Nephron (organoid): ENCODE measurements at regions not wholly inside any gene's neighbourhood (a gene's known extent, or its start where the extent isn't known, plus 50 kb on each side); places are given as distances from the start of the nearest gene placed in this dataset.
A peak's percentile ranks its signal among the peaks of the same experiment; 100 is the strongest.

Experiments
- H3K27ac Mint-ChIP-seq, 3 experiments: 2 replicates each; pipeline ENCODE4 v1.8.0; 2020; ENCODE audit warnings: mixed read lengths in 3 of 3, mild to moderate bottlenecking in 2 of 3, moderate library complexity in 1 of 3
- H3K27me3 Mint-ChIP-seq: 2 replicates; pipeline ENCODE4 v1.8.0; 2021; ENCODE audit warnings: low read depth, mild to moderate bottlenecking, moderate library complexity, mixed read lengths
- H3K36me3 Mint-ChIP-seq: 2 replicates; pipeline ENCODE4 v1.8.0; 2020; ENCODE audit warnings: low read depth, mixed read lengths
- H3K4me1 Mint-ChIP-seq: 2 replicates; pipeline ENCODE4 v1.8.0; 2020; ENCODE audit warnings: mixed read lengths
- H3K4me3 Mint-ChIP-seq, 3 experiments: 2 replicates each; pipeline ENCODE4 v1.8.0; 2020; ENCODE audit warnings: mild to moderate bottlenecking in 3 of 3, mixed read lengths in 3 of 3, moderate library complexity in 2 of 3
- H3K9me3 Mint-ChIP-seq: 2 replicates; pipeline ENCODE4 v1.8.0; 2020; ENCODE audit warnings: mixed read lengths
- CTCF ChIP-seq, 3 experiments: fragments of 200-600 bp; sonication (generic); IDR thresholded peaks; one replicate each; pipeline ENCODE4 v1.5.0; 2021; ENCODE audit warnings: antibody characterized with exemption in 3 of 3; ENCODE audit not compliant: unreplicated experiment in 3 of 3

- Mint-ChIP-seq H3K4me1 (peaks cover 4% of the 10 kb centered on the region), H3K27ac (no peak overlapping the region), H3K9me3 (no peaks in the 10 kb centered on the region), H3K27me3 (no peaks in the 10 kb centered on the region), H3K36me3 (no peaks in the 10 kb centered on the region), H3K4me3 (no peak overlapping the region)
- TF ChIP-seq CTCF (IDR thresholded peaks at IDR 0.05; ENCODE audit: unreplicated experiment in 3 of 3), result no peak
Measured at GRCh38 chr4:138487230-138487629, 245.1 kb upstream of the SLC7A11 start.

GRCh38 chr4:138485498-138485897, 243.3 kb upstream of the SLC7A11 start:
- H3K27me3 Mint-ChIP-seq, result no peaks in the 10 kb centered on the region
- no peak for TF ChIP-seq CTCF (IDR thresholded peaks at IDR 0.05; ENCODE audit: unreplicated experiment in 3 of 3)
- no peak overlapping the region for H3K4me3 Mint-ChIP-seq
- peaks cover 12% of the 10 kb centered on the region for H3K9me3 Mint-ChIP-seq
- H3K36me3 Mint-ChIP-seq, result no peaks in the 10 kb centered on the region
- peaks cover 4% of the 10 kb centered on the region for H3K4me1 Mint-ChIP-seq
- H3K27ac Mint-ChIP-seq, result no peak overlapping the region

DNA sequence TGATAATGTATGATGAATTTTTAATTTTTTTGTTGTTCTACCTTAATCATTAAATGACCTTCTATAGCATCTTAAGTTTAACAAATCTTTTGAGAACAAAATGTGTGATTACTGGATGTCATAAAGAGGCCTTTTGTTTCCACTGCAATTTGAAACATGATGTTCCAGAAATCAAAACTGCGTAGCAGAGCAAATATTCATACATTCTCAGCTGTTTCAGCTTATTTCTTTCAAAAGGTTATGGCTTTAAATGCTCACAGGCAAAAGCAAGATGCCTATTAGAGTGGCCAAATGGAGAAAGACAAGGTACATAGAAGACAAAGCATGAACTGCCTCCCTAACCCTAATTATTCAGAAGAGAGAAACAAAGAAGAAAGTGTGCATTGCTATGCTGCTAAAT, 233.0 kb upstream of the SLC7A11 start:
- peaks cover 16% of the 10 kb centered on the region for H3K9me3 Mint-ChIP-seq
- peaks cover 15% of the 10 kb centered on the region for H3K4me1 Mint-ChIP-seq
- H3K27ac Mint-ChIP-seq, result peak overlapping the region; percentile 9 to 87 (median 56)
- no peak for TF ChIP-seq CTCF (IDR thresholded peaks at IDR 0.05; ENCODE audit: unreplicated experiment in 3 of 3)
- no peaks in the 10 kb centered on the region for H3K36me3 Mint-ChIP-seq
- no peaks in the 10 kb centered on the region for H3K27me3 Mint-ChIP-seq
- H3K4me3 Mint-ChIP-seq, result no peak overlapping the region

- Mint-ChIP-seq H3K4me3 (no peak overlapping the region), H3K9me3 (peaks cover 13% of the 10 kb centered on the region), H3K27me3 (no peaks in the 10 kb centered on the region), H3K4me1 (peaks cover 15% of the 10 kb centered on the region), H3K36me3 (no peaks in the 10 kb centered on the region), H3K27ac (no peak overlapping the region)
- TF ChIP-seq CTCF (IDR thresholded peaks at IDR 0.05; ENCODE audit: unreplicated experiment in 3 of 3), result no peak
Measured at GRCh38 chr4:138473339-138473738, 231.2 kb upstream of the SLC7A11 start.

DNA sequence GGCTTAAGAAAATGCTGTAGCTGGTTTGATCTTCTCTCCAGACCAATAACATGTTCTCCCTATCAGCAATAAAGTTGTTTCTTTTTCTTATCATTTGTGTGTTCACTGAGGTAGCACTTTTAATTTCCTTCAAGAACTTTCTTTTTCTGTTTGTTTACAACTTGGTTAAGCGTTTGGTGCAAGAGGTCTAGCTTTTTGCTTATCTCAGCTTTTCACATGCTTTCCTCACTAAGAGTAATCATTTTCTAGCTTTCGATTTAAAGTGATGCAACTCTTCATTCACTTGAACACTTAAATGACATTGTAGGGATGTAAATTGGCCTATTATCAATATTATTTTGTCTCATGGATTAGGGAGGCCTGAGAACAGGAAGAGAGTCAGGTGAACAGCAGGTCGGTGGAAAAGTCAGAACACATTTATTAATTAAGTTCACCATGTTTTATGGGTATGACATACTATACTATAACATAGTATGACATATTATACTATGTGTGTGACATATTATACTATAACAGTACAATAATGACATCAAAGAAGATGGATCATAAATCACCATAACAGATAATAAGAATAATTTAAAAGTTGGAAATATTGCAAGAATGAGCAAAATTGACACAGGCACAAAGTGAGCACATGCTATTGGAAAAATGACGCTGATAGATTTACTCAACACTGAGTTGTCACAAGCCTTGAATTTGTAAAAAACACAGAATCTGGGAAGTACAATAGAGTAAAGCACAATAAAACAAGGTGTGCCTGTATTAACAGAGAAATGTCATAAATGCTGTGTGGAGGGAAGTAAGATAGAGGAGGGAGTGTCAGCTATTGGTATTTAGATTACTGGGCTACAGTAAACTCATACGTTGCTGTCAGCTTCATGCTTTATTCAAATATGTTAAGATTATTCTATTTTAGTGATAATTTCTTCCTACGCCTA, 218.6 kb upstream of the SLC7A11 start:
- H3K27ac Mint-ChIP-seq, result no peak overlapping the region

More for the DNA sequence above, 218.6 kb upstream of the SLC7A11 start:
- no peak for TF ChIP-seq CTCF (IDR thresholded peaks at IDR 0.05; ENCODE audit: unreplicated experiment in 3 of 3)
- Mint-ChIP-seq H3K4me3 (no peak overlapping the region), H3K4me1 (peaks cover 3% of the 10 kb centered on the region), H3K9me3 (no peaks in the 10 kb centered on the region), H3K36me3 (no peaks in the 10 kb centered on the region), H3K27me3 (peaks cover 2% of the 10 kb centered on the region)
